Activated naive CD4-positive, alpha-beta T cell treated with anti-CD3 and anti-CD28 coated beads, Interleukin-2, amount 10 ng/mL, durations not matched to agents 7 days and 5 days (primary cell): ENCODE measurements at regions not wholly inside any gene's neighbourhood (a gene's known extent, or its start where the extent isn't known, plus 50 kb on each side); places are given as distances from the start of the nearest gene placed in this dataset.
"Not testable (repeated sequence)": the region's sequence is repeated elsewhere in the genome, so short reads cannot be mapped to it uniquely, and the experiment has no call there.

ENCODE experiments used
- CTCF ChIA-PET: fragments of 350-600 bp; sonication (Branson Sonifier 250); formaldehyde crosslinking; loops from one replicate; lab custom pipeline; 2021; ENCODE audit warnings: antibody characterized with exemption; lab: Charles Lee
- DNase-seq: peaks from one replicate; pipeline ENCODE4 v3.0.0-alpha.2; 2020
- H3K27ac Mint-ChIP-seq: one replicate; pipeline ENCODE4 v1.8.0; 2021; ENCODE audit warnings: mild to moderate bottlenecking, moderate library complexity, mixed read lengths
- H3K27me3 Mint-ChIP-seq: one replicate; pipeline ENCODE4 v1.8.0; 2021; ENCODE audit warnings: mild to moderate bottlenecking, mixed read lengths
- H3K36me3 Mint-ChIP-seq: one replicate; pipeline ENCODE4 v1.8.0; 2021; ENCODE audit warnings: mixed read lengths
- H3K4me1 Mint-ChIP-seq: one replicate; pipeline ENCODE4 v1.8.0; 2021; ENCODE audit warnings: mixed read lengths
- H3K4me3 Mint-ChIP-seq: one replicate; pipeline ENCODE4 v1.8.0; 2021; ENCODE audit warnings: mild to moderate bottlenecking, moderate library complexity, mixed read lengths
- H3K9me3 Mint-ChIP-seq: one replicate; pipeline ENCODE4 v1.8.0; 2021; ENCODE audit warnings: mixed read lengths

GRCh38 chr3:86887876-86888275 is 103.1 kb downstream of the VGLL3 start:
- H3K4me3 Mint-ChIP-seq = no peak overlapping the region
- no peaks in the 10 kb centered on the region for H3K27me3 Mint-ChIP-seq
- CTCF ChIA-PET = no interaction called here
- H3K4me1 Mint-ChIP-seq = no peaks in the 10 kb centered on the region
- H3K27ac Mint-ChIP-seq = no peak overlapping the region
- DNase-seq = no peak
- no peaks in the 10 kb centered on the region for H3K9me3 Mint-ChIP-seq
- H3K36me3 Mint-ChIP-seq = no peaks in the 10 kb centered on the region

- Mint-ChIP-seq H3K27ac (no peak overlapping the region), H3K27me3 (no peaks in the 10 kb centered on the region), H3K4me1 (no peaks in the 10 kb centered on the region), H3K4me3 (no peak overlapping the region), H3K36me3 (no peaks in the 10 kb centered on the region), H3K9me3 (no peaks in the 10 kb centered on the region)
- CTCF ChIA-PET = no interaction called here
- no peak for DNase-seq
Observed at GRCh38 chr3:86880066-86880465, 110.9 kb downstream of the VGLL3 start.

- DNase-seq, CTCF ChIA-PET, H3K4me1 Mint-ChIP-seq, H3K36me3 Mint-ChIP-seq, H3K4me3 Mint-ChIP-seq, H3K27me3 Mint-ChIP-seq, H3K27ac Mint-ChIP-seq, H3K9me3 Mint-ChIP-seq: not testable (repeated sequence)
Observed at GRCh38 chr3:86876504-86877181, 114.3 kb downstream of the VGLL3 start.

GRCh38 chr3:86874790-86875189 is 116.2 kb downstream of the VGLL3 start:
- DNase-seq, H3K27ac Mint-ChIP-seq, CTCF ChIA-PET, H3K4me3 Mint-ChIP-seq, H3K4me1 Mint-ChIP-seq, H3K9me3 Mint-ChIP-seq, H3K36me3 Mint-ChIP-seq, H3K27me3 Mint-ChIP-seq: not testable (repeated sequence)

- Mint-ChIP-seq H3K4me3 (no peak overlapping the region), H3K27ac (no peak overlapping the region), H3K9me3 (peaks cover 6% of the 10 kb centered on the region), H3K36me3 (no peaks in the 10 kb centered on the region), H3K27me3 (no peaks in the 10 kb centered on the region), H3K4me1 (no peaks in the 10 kb centered on the region)
- CTCF ChIA-PET = no interaction called here
- no peak for DNase-seq
Observed at GRCh38 chr3:86869566-86869965, 121.4 kb downstream of the VGLL3 start.

- CTCF ChIA-PET = no interaction called here
Observed at GRCh38 chr3:86867982-86868381, 123.0 kb downstream of the VGLL3 start.

GRCh38 chr3:86865506-86865905 is 125.4 kb downstream of the VGLL3 start:
- CTCF ChIA-PET = no interaction called here
- Mint-ChIP-seq H3K27ac (no peak overlapping the region), H3K36me3 (no peaks in the 10 kb centered on the region), H3K9me3 (peaks cover 8% of the 10 kb centered on the region), H3K27me3 (no peaks in the 10 kb centered on the region), H3K4me1 (no peaks in the 10 kb centered on the region), H3K4me3 (no peak overlapping the region)
- DNase-seq = no peak

More at GRCh38 chr3:86867982-86868381, 123.0 kb downstream of the VGLL3 start:
- DNase-seq = no peak
- Mint-ChIP-seq H3K9me3 (peaks cover 6% of the 10 kb centered on the region), H3K27ac (no peak overlapping the region), H3K27me3 (no peaks in the 10 kb centered on the region), H3K4me1 (no peaks in the 10 kb centered on the region), H3K36me3 (no peaks in the 10 kb centered on the region), H3K4me3 (no peak overlapping the region)

- H3K36me3 Mint-ChIP-seq = no peaks in the 10 kb centered on the region
- no peaks in the 10 kb centered on the region for H3K4me1 Mint-ChIP-seq
- DNase-seq = no peak
- H3K4me3 Mint-ChIP-seq = no peak overlapping the region
- H3K27me3 Mint-ChIP-seq = no peaks in the 10 kb centered on the region
- H3K27ac Mint-ChIP-seq = no peak overlapping the region
- peaks cover 2% of the 10 kb centered on the region for H3K9me3 Mint-ChIP-seq
- CTCF ChIA-PET = no interaction called here
Observed at GRCh38 chr3:86856711-86857110, 134.2 kb downstream of the VGLL3 start.

GRCh38 chr3:86849991-86850390 is 141.0 kb downstream of the VGLL3 start:
- Mint-ChIP-seq H3K27ac (no peak overlapping the region), H3K4me3 (no peak overlapping the region), H3K36me3 (no peaks in the 10 kb centered on the region), H3K27me3 (no peaks in the 10 kb centered on the region), H3K4me1 (no peaks in the 10 kb centered on the region), H3K9me3 (no peaks in the 10 kb centered on the region)
- no peak for DNase-seq
- CTCF ChIA-PET = no interaction called here

- CTCF ChIA-PET = no interaction called here
- Mint-ChIP-seq H3K27me3 (no peaks in the 10 kb centered on the region), H3K9me3 (no peaks in the 10 kb centered on the region), H3K4me3 (no peak overlapping the region), H3K36me3 (no peaks in the 10 kb centered on the region), H3K27ac (no peak overlapping the region), H3K4me1 (no peaks in the 10 kb centered on the region)
- no peak for DNase-seq
Observed at GRCh38 chr3:86845726-86846125, 145.2 kb downstream of the VGLL3 start.

- H3K27ac Mint-ChIP-seq = no peak overlapping the region
- no peak overlapping the region for H3K4me3 Mint-ChIP-seq
- no peaks in the 10 kb centered on the region for H3K36me3 Mint-ChIP-seq
- peaks cover 2% of the 10 kb centered on the region for H3K9me3 Mint-ChIP-seq
- CTCF ChIA-PET = no interaction called here
- no peaks in the 10 kb centered on the region for H3K27me3 Mint-ChIP-seq
- H3K4me1 Mint-ChIP-seq = no peaks in the 10 kb centered on the region
- no peak for DNase-seq
Observed at GRCh38 chr3:86838927-86839326, 152.0 kb downstream of the VGLL3 start.

GRCh38 chr3:86837871-86838270 is 153.1 kb downstream of the VGLL3 start:
- DNase-seq = no peak
- Mint-ChIP-seq H3K27ac (no peak overlapping the region), H3K9me3 (peaks cover 2% of the 10 kb centered on the region), H3K27me3 (no peaks in the 10 kb centered on the region), H3K36me3 (no peaks in the 10 kb centered on the region), H3K4me1 (no peaks in the 10 kb centered on the region), H3K4me3 (no peak overlapping the region)
- CTCF ChIA-PET = no interaction called here

GRCh38 chr3:86830566-86830965 is 160.4 kb downstream of the VGLL3 start:
- H3K9me3 Mint-ChIP-seq = peaks cover 3% of the 10 kb centered on the region
- H3K36me3 Mint-ChIP-seq = no peaks in the 10 kb centered on the region
- DNase-seq = no peak
- no peak overlapping the region for H3K4me3 Mint-ChIP-seq
- H3K27me3 Mint-ChIP-seq = no peaks in the 10 kb centered on the region
- no peaks in the 10 kb centered on the region for H3K4me1 Mint-ChIP-seq
- CTCF ChIA-PET = no interaction called here
- H3K27ac Mint-ChIP-seq = no peak overlapping the region

- H3K4me1 Mint-ChIP-seq = no peaks in the 10 kb centered on the region
- CTCF ChIA-PET = no interaction called here
- H3K4me3 Mint-ChIP-seq = no peak overlapping the region
- no peaks in the 10 kb centered on the region for H3K36me3 Mint-ChIP-seq
- H3K9me3 Mint-ChIP-seq = peaks cover 3% of the 10 kb centered on the region
- no peak overlapping the region for H3K27ac Mint-ChIP-seq
- no peak for DNase-seq
- no peaks in the 10 kb centered on the region for H3K27me3 Mint-ChIP-seq
Observed at GRCh38 chr3:86828751-86829150, 162.2 kb downstream of the VGLL3 start.

- H3K4me3 Mint-ChIP-seq, H3K27me3 Mint-ChIP-seq, H3K27ac Mint-ChIP-seq, H3K4me1 Mint-ChIP-seq, CTCF ChIA-PET, H3K9me3 Mint-ChIP-seq, DNase-seq, H3K36me3 Mint-ChIP-seq: not testable (repeated sequence)
Observed at GRCh38 chr3:86827582-86827981, 163.4 kb downstream of the VGLL3 start.

- no peaks in the 10 kb centered on the region for H3K27me3 Mint-ChIP-seq
- DNase-seq = no peak
- peaks cover 3% of the 10 kb centered on the region for H3K9me3 Mint-ChIP-seq
- no peaks in the 10 kb centered on the region for H3K4me1 Mint-ChIP-seq
- H3K36me3 Mint-ChIP-seq = no peaks in the 10 kb centered on the region
- H3K4me3 Mint-ChIP-seq = no peak overlapping the region
- CTCF ChIA-PET = no interaction called here
- no peak overlapping the region for H3K27ac Mint-ChIP-seq
Observed at GRCh38 chr3:86826292-86826691, 164.7 kb downstream of the VGLL3 start.
